Karpas-422 (cell line): ENCODE measurements at regions not wholly inside any gene's neighbourhood (a gene's known extent, or its start where the extent isn't known, plus 50 kb on each side); places are given as distances from the start of the nearest gene placed in this dataset.

Experiments used
- DNase-seq: peaks from one replicate; pipeline ENCODE4 v3.0.0-alpha.2; 2015
- H2AFZ ChIP-seq: fragments of 200-600 bp; sonication (generic); 2 replicates; pipeline ENCODE4 v1.6.1; 2014; ENCODE audit warnings: antibody characterized with exemption, low read length, mixed read lengths
- H3K27ac ChIP-seq: fragments of 200-600 bp; sonication (generic); 2 replicates; pipeline ENCODE4 v1.5.1; 2014; ENCODE audit warnings: mild to moderate bottlenecking, low read length, moderate library complexity
- H3K27me3 ChIP-seq: fragments of 200-600 bp; sonication (generic); 2 replicates; pipeline ENCODE4 v1.6.1; 2014; ENCODE audit warnings: low read length, mixed read lengths
- H3K36me3 ChIP-seq: fragments of 200-600 bp; sonication (generic); 2 replicates; pipeline ENCODE4 v1.6.1; 2014; ENCODE audit warnings: low read length, mixed read lengths; ENCODE audit not compliant: insufficient read depth
- H3K4me1 ChIP-seq: fragments of 200-600 bp; sonication (generic); 2 replicates; pipeline ENCODE4 v1.6.1; 2014; ENCODE audit warnings: mild to moderate bottlenecking, low read length, mixed read lengths
- H3K4me2 ChIP-seq: fragments of 200-600 bp; sonication (generic); 2 replicates; pipeline ENCODE4 v1.6.1; 2014; ENCODE audit warnings: low read length, low read depth, mild to moderate bottlenecking; ENCODE audit not compliant: poor library complexity, severe bottlenecking
- H3K4me3 ChIP-seq: fragments of 200-600 bp; sonication (generic); 2 replicates; pipeline ENCODE4 v1.5.1; 2014; ENCODE audit warnings: mild to moderate bottlenecking, antibody characterized with exemption, low read length, mixed read lengths
- H3K79me2 ChIP-seq: fragments of 200-600 bp; sonication (generic); 2 replicates; pipeline ENCODE4 v1.6.1; 2014; ENCODE audit warnings: mild to moderate bottlenecking, low read length, mixed read lengths
- H3K9ac ChIP-seq: fragments of 200-600 bp; sonication (generic); 2 replicates; pipeline ENCODE4 v1.6.0; 2014; ENCODE audit warnings: low read length
- H3K9me2 ChIP-seq: fragments of 200-600 bp; sonication (generic), shearing (Covaris generic); replicated peaks from 2 replicates; pipeline ENCODE4 v1.6.0; 2014; ENCODE audit warnings: mild to moderate bottlenecking, low read length, moderate library complexity; ENCODE audit not compliant: insufficient read depth
- H3K9me3 ChIP-seq: fragments of 300-700, 200-600 bp; sonication (generic); 2 replicates; pipeline ENCODE4 v1.6.1; 2014; ENCODE audit warnings: low read length, mixed read lengths
- H4K20me1 ChIP-seq: fragments of 200-600 bp; sonication (generic); 2 replicates; pipeline ENCODE4 v1.6.1; 2014; ENCODE audit warnings: mild to moderate bottlenecking, antibody characterized with exemption, low read length, low read depth; ENCODE audit not compliant: insufficient read depth

- H4K20me1 ChIP-seq = no peaks in the 10 kb centered on the region
- H2AFZ ChIP-seq = no peak overlapping the region
- H3K27me3 ChIP-seq = no peaks in the 10 kb centered on the region
- no peak overlapping the region for H3K4me3 ChIP-seq
- no peak overlapping the region for H3K4me2 ChIP-seq
- H3K9me3 ChIP-seq = no peaks in the 10 kb centered on the region
- H3K9me2 ChIP-seq = no peaks in the 10 kb centered on the region
- H3K9ac ChIP-seq = no peak overlapping the region
- no peak overlapping the region for H3K27ac ChIP-seq
- H3K4me1 ChIP-seq = peaks cover 5% of the 10 kb centered on the region
- no peak for DNase-seq
- H3K36me3 ChIP-seq = no peaks in the 10 kb centered on the region
- H3K79me2 ChIP-seq = no peaks in the 10 kb centered on the region
Measured at GRCh38 chr6:166724576-166724975, 97.5 kb upstream of the RPS6KA2 start.

- no peaks in the 10 kb centered on the region for H4K20me1 ChIP-seq
- no peaks in the 10 kb centered on the region for H3K9me3 ChIP-seq
- no peak for DNase-seq
- H3K4me1 ChIP-seq = peaks cover 8% of the 10 kb centered on the region
- no peak overlapping the region for H3K27ac ChIP-seq
- no peaks in the 10 kb centered on the region for H3K36me3 ChIP-seq
- H2AFZ ChIP-seq = no peak overlapping the region
- no peak overlapping the region for H3K4me3 ChIP-seq
- H3K9me2 ChIP-seq = no peaks in the 10 kb centered on the region
- H3K79me2 ChIP-seq = no peaks in the 10 kb centered on the region
- no peak overlapping the region for H3K9ac ChIP-seq
- no peaks in the 10 kb centered on the region for H3K27me3 ChIP-seq
- H3K4me2 ChIP-seq = no peak overlapping the region
Measured at GRCh38 chr6:166722785-166723184, 95.7 kb upstream of the RPS6KA2 start.

GRCh38 chr6:166721576-166721975 is 94.5 kb upstream of the RPS6KA2 start:
- no peak for DNase-seq
- no peaks in the 10 kb centered on the region for H3K27me3 ChIP-seq
- H3K4me2 ChIP-seq = no peak overlapping the region
- no peak overlapping the region for H2AFZ ChIP-seq
- H3K36me3 ChIP-seq = no peaks in the 10 kb centered on the region
- peaks cover 12% of the 10 kb centered on the region for H3K4me1 ChIP-seq
- no peak overlapping the region for H3K27ac ChIP-seq
- no peak overlapping the region for H3K9ac ChIP-seq
- no peaks in the 10 kb centered on the region for H3K9me2 ChIP-seq
- H3K79me2 ChIP-seq = no peaks in the 10 kb centered on the region
- H3K9me3 ChIP-seq = no peaks in the 10 kb centered on the region
- H3K4me3 ChIP-seq = no peak overlapping the region
- H4K20me1 ChIP-seq = no peaks in the 10 kb centered on the region

- H3K27me3 ChIP-seq = no peaks in the 10 kb centered on the region
- H3K9ac ChIP-seq = no peak overlapping the region
- peaks cover 12% of the 10 kb centered on the region for H3K4me1 ChIP-seq
- H3K27ac ChIP-seq = no peak overlapping the region
- H3K9me2 ChIP-seq = no peaks in the 10 kb centered on the region
- no peak overlapping the region for H2AFZ ChIP-seq
- H3K9me3 ChIP-seq = no peaks in the 10 kb centered on the region
- no peaks in the 10 kb centered on the region for H3K79me2 ChIP-seq
- DNase-seq = no peak
- no peak overlapping the region for H3K4me2 ChIP-seq
- no peak overlapping the region for H3K4me3 ChIP-seq
- no peaks in the 10 kb centered on the region for H3K36me3 ChIP-seq
- H4K20me1 ChIP-seq = no peaks in the 10 kb centered on the region
Measured at GRCh38 chr6:166720856-166721255, 93.8 kb upstream of the RPS6KA2 start.

GRCh38 chr6:166719019-166719418 is 92.0 kb upstream of the RPS6KA2 start:
- Histone ChIP-seq H2AFZ (no peak overlapping the region), H3K27me3 (no peaks in the 10 kb centered on the region), H3K9ac (no peak overlapping the region), H3K9me2 (no peaks in the 10 kb centered on the region), H3K79me2 (no peaks in the 10 kb centered on the region), H3K4me2 (no peak overlapping the region), H3K4me1 (peaks cover 12% of the 10 kb centered on the region), H3K27ac (no peak overlapping the region), H3K9me3 (no peaks in the 10 kb centered on the region), H3K36me3 (no peaks in the 10 kb centered on the region), H3K4me3 (no peak overlapping the region), H4K20me1 (no peaks in the 10 kb centered on the region)
- DNase-seq = no peak

- Histone ChIP-seq H3K9me3 (no peaks in the 10 kb centered on the region), H3K36me3 (no peaks in the 10 kb centered on the region), H4K20me1 (no peaks in the 10 kb centered on the region), H3K4me3 (no peak overlapping the region), H3K4me1 (peaks cover 12% of the 10 kb centered on the region), H3K4me2 (no peak overlapping the region), H2AFZ (no peak overlapping the region), H3K9me2 (no peaks in the 10 kb centered on the region), H3K79me2 (no peaks in the 10 kb centered on the region), H3K27me3 (no peaks in the 10 kb centered on the region), H3K9ac (no peak overlapping the region), H3K27ac (no peak overlapping the region)
- DNase-seq = no peak
Measured at GRCh38 chr6:166718516-166718915, 91.5 kb upstream of the RPS6KA2 start.

GRCh38 chr6:166716910-166717617 is 90.0 kb upstream of the RPS6KA2 start:
- no peak overlapping the region for H2AFZ ChIP-seq
- no peaks in the 10 kb centered on the region for H3K9me3 ChIP-seq
- H3K4me1 ChIP-seq = peaks cover 12% of the 10 kb centered on the region
- no peak overlapping the region for H3K9ac ChIP-seq
- no peaks in the 10 kb centered on the region for H3K79me2 ChIP-seq
- H4K20me1 ChIP-seq = no peaks in the 10 kb centered on the region
- H3K27me3 ChIP-seq = no peaks in the 10 kb centered on the region
- DNase-seq = no peak
- H3K4me2 ChIP-seq = no peak overlapping the region
- no peaks in the 10 kb centered on the region for H3K36me3 ChIP-seq
- H3K9me2 ChIP-seq = no peaks in the 10 kb centered on the region
- no peak overlapping the region for H3K27ac ChIP-seq
- H3K4me3 ChIP-seq = no peak overlapping the region

GRCh38 chr6:166715992-166716391 is 88.9 kb upstream of the RPS6KA2 start:
- Histone ChIP-seq H3K9ac (no peak overlapping the region), H3K9me2 (no peaks in the 10 kb centered on the region), H3K9me3 (no peaks in the 10 kb centered on the region), H3K36me3 (no peaks in the 10 kb centered on the region), H3K4me2 (no peak overlapping the region), H2AFZ (no peak overlapping the region), H3K4me3 (no peak overlapping the region), H4K20me1 (no peaks in the 10 kb centered on the region), H3K27ac (no peak overlapping the region), H3K79me2 (no peaks in the 10 kb centered on the region), H3K4me1 (peaks cover 12% of the 10 kb centered on the region), H3K27me3 (no peaks in the 10 kb centered on the region)
- no peak for DNase-seq
